Common myeloid progenitor, CD34-positive (primary cell): ENCODE measurements at regions not wholly inside any gene's neighbourhood (a gene's known extent, or its start where the extent isn't known, plus 50 kb on each side); places are given as distances from the start of the nearest gene placed in this dataset.

Source experiments
- CTCF ChIA-PET: fragments of 350-600 bp; sonication (Branson Sonifier 250); formaldehyde crosslinking; loops from one replicate; lab custom pipeline; 2021; ENCODE audit warnings: antibody characterized with exemption; lab: Charles Lee
- POLR2A ChIA-PET: fragments of 350-600 bp; sonication (Branson Sonifier 250); formaldehyde crosslinking; loops from one replicate; lab custom pipeline; 2021; ENCODE audit warnings: antibody characterized with exemption; lab: Charles Lee
- DNase-seq, 3 donors: peaks; one replicate each; pipeline versions ENCODE4 v3.0.0 to v3.0.0-alpha.2; 2013
- H3K27ac ChIP-seq, 2 experiments: 1 replicate in 1 of 2; 2 replicates in 1 of 2; pipeline ENCODE4 v1.7.0; 2013; ENCODE audit warnings: inconsistent platforms in 2 of 2, low read length in 2 of 2, mild to moderate bottlenecking in 2 of 2, low read depth in 1 of 2, moderate library complexity in 1 of 2; ENCODE audit not compliant: severe bottlenecking in 2 of 2, insufficient read depth in 1 of 2, poor library complexity in 1 of 2
- H3K27me3 ChIP-seq, 5 experiments: replicated peaks in 2 of 5; 1 replicate in 3 of 5; 2 replicates in 2 of 5; pipeline versions ENCODE4 v1.6.1 to v1.7.0; 2013; ENCODE audit warnings: low read length in 4 of 5, mild to moderate bottlenecking in 2 of 5, moderate library complexity in 2 of 5, inconsistent platforms in 1 of 5; ENCODE audit not compliant: insufficient read depth in 5 of 5, control insufficient read depth in 4 of 5
- H3K36me3 ChIP-seq, 4 experiments: 1 replicate in 2 of 4; 2 replicates in 2 of 4; pipeline versions ENCODE4 v1.6.1 to v1.7.0; 2013; ENCODE audit warnings: low read length in 3 of 4, control low read depth in 1 of 4, mild to moderate bottlenecking in 1 of 4; ENCODE audit not compliant: control insufficient read depth in 4 of 4, insufficient read depth in 4 of 4
- H3K4me1 ChIP-seq, 4 experiments: 1 replicate in 3 of 4; 2 replicates in 1 of 4; pipeline versions ENCODE4 v1.6.1 to v1.7.1; 2013; ENCODE audit warnings: low read length in 3 of 4, mild to moderate bottlenecking in 3 of 4, control low read depth in 1 of 4, inconsistent platforms in 1 of 4, moderate library complexity in 1 of 4; ENCODE audit not compliant: control insufficient read depth in 4 of 4, insufficient read depth in 4 of 4; ENCODE audit errors: control extremely low read depth in 1 of 4
- H3K4me3 ChIP-seq, 7 experiments: 1 replicate in 4 of 7; 2 replicates in 3 of 7; pipeline versions ENCODE4 v1.5.1 to v1.7.0; 2013; ENCODE audit warnings: mild to moderate bottlenecking in 7 of 7, low read length in 6 of 7, moderate library complexity in 6 of 7, inconsistent platforms in 2 of 7, low read depth in 2 of 7, control low read depth in 1 of 7; ENCODE audit not compliant: insufficient read depth in 4 of 7, control insufficient read depth in 1 of 7; ENCODE audit errors: extremely low read depth in 1 of 7
- H3K9me3 ChIP-seq, 5 experiments: 1 replicate in 4 of 5; 2 replicates in 1 of 5; pipeline versions ENCODE4 v1.6.1 to v1.7.1; 2013; ENCODE audit warnings: low read length in 4 of 5, mild to moderate bottlenecking in 2 of 5, inconsistent platforms in 1 of 5, low read depth in 1 of 5, moderate library complexity in 1 of 5; ENCODE audit not compliant: control insufficient read depth in 4 of 5, insufficient read depth in 2 of 5; ENCODE audit errors: control extremely low read depth in 1 of 5
- WGBS: methylation state at CpG from one replicate; pipeline ENCODE4 v1.1.5; 2013; ENCODE audit not compliant: insufficient coverage; 5-methylcytosine and 5-hydroxymethylcytosine counted together

DNA sequence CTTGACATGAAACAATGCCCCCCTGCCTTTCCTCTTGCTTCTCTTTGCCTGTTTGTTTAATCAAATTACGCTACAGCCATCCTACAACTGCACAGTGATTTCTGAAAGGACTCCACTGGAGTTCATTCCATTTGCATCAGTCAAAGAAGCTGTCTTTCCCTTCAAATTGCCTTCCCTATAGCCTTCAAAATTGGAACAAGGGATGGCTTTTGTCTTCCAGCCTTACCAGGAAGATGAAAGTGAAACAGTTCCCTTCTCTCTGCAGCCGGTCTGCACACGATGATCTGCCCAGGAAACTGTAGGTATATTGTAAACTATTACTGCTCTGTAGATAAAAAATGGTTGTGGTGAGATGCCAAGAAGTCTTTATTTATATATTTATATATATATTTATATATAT is 65.6 kb upstream of the ETS2 start:
- WGBS, result 83% methylated on average over 1 of the region's 3 CpGs
- CTCF ChIA-PET, result interaction anchor here (2.6 kb wide), 1 partner anchor 11 kb away, joined by 12 read pairs; no protein-coding TSS in a partner anchor
- H3K4me3 ChIP-seq, result peak overlapping the region in 4 of 7 experiments; percentile 16 to 56 (median 43)
- no peaks in the 10 kb centered on the region for H3K36me3 ChIP-seq
- DNase-seq, result peak; percentile 29 to 77 (median 72)
- H3K27ac ChIP-seq, result no peak overlapping the region
- no peaks in the 10 kb centered on the region for H3K27me3 ChIP-seq
- peaks cover 8 to 26% (median 18%) of the 10 kb centered on the region in 4 experiments for H3K4me1 ChIP-seq
- POLR2A ChIA-PET, result no interaction called here
- H3K9me3 ChIP-seq, result no peaks in the 10 kb centered on the region

DNA sequence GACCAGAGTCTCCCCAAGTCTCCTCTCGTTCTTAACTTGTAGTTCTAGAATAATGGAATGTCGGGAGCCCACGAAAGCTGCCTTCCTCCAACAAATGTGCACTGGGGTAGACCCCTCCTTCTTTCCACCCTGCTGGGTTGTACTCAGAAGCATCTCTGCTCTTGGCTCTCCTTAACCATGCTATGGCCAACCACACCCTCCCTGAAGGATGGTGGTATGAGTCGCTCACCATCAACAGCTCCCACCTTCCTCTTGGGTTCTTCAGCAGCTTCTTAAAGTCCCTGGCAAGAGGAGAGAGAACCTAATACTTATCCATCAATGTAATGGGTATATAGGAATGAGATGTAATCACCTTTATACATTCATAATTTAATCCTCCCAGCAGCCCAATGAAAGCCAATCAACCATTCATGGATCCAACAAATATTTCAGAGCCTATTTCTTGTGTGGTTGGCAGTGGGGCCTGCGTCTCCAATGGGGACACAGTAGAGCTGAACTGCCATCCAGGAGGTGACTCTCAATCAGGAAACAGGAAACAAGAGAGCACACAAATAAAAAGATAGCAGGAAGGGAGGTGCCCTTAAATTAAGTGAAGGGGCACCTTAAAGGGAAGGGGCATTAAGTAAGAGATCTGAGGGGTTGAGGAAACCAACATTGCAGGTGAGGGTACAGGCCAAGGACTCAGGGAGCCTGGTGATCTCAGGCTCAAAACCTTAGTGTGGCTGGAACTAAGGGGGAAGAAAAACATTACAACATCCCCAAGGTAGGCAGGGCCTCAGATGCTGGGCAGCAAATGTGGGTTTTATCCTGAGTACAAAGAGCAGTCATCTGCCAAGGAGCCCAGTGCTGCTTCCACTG is 64.4 kb upstream of the ETS2 start:
- H3K27me3 ChIP-seq, result no peaks in the 10 kb centered on the region
- H3K36me3 ChIP-seq, result no peaks in the 10 kb centered on the region
- WGBS, result 96% methylated on average over 4 of the region's 5 CpGs
- H3K27ac ChIP-seq, result no peak overlapping the region
- ChIA-PET POLR2A (interaction anchor here (1.0 kb wide), 2 partner anchors 9 to 19 kb away, joined by 3 to 4 read pairs; no protein-coding TSS in a partner anchor), CTCF (interaction anchor here (1.2 to 2.6 kb wide), 2 partner anchors 10 to 389 kb away, joined by 3 to 12 read pairs; no protein-coding TSS in a partner anchor)
- no peak for DNase-seq
- H3K4me3 ChIP-seq, result no peak overlapping the region
- H3K9me3 ChIP-seq, result no peaks in the 10 kb centered on the region
- peaks cover under 1 to 18% (median 9%) of the 10 kb centered on the region in 4 experiments for H3K4me1 ChIP-seq

DNA sequence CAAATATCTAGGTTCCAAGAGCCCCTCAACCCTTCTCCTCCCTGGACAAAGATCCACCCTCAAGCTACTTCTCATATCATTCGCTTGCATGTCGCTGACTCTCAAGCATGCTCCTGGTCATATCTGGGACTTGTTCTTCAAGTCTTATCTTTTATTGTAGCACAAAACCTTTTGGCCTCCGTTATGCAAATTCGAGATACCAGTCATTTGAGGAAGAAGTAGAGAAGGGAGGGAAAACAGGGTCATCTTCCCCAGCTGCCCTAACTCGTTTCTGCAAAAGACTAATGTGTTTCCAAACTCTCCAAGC is 63.8 kb upstream of the ETS2 start:
- 92% methylated on average over 2 of the region's 5 CpGs for WGBS
- POLR2A ChIA-PET, result interaction anchor here (1.0 kb wide), 2 partner anchors 9 to 18 kb away, joined by 3 to 4 read pairs; no protein-coding TSS in a partner anchor
- CTCF ChIA-PET, result interaction anchor here (2.6 kb wide), 1 partner anchor 9 kb away, joined by 12 read pairs; no protein-coding TSS in a partner anchor

DNA sequence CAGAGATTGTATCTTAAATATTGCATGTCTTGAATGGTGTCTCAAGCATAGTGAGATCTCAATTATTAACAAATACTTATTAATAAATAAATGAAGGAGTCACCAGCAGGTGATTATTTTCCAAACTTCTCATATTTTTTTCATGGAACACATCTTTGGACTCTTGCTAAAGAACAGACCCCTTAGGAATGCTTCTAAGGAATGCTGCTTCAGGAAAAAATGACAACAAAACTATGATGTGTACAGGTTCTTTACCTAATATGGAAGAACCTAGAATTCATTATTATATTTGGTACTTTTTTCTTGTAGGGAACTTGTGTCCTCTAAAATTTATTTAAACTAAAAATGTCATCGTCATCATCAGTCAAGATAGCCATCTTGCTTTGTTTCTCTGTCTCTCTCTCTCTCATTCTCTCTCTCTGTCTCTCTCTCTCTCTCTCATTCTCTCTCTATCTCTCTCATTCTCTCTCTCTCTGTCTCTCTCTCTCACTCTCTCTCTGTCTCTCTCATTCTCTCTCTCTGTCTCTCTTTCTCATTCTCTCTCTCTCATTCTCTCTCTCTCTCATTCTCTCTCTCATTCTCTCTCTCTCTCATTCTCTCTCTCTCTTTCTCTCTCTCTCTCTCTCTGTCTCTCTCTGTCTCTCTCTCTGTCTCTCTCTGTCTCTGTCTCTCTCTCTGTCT is 63.0 kb upstream of the ETS2 start:
- Histone ChIP-seq H3K9me3 (peaks cover 0 to 8% (median 3%) of the 10 kb centered on the region in 5 experiments), H3K27me3 (no peaks in the 10 kb centered on the region), H3K4me1 (peaks cover 4 to 18% (median 9%) of the 10 kb centered on the region in 4 experiments), H3K36me3 (no peaks in the 10 kb centered on the region), H3K4me3 (no peak overlapping the region), H3K27ac (no peak overlapping the region)
- no peak for DNase-seq
- ChIA-PET POLR2A (no interaction called here), CTCF (no interaction called here)
- 88% methylated on average over 1 of the region's 1 CpG for WGBS

More for the DNA sequence above, 63.8 kb upstream of the ETS2 start:
- Histone ChIP-seq H3K4me1 (peaks cover 0 to 18% (median 8%) of the 10 kb centered on the region in 4 experiments), H3K36me3 (no peaks in the 10 kb centered on the region), H3K4me3 (no peak overlapping the region), H3K27ac (no peak overlapping the region), H3K27me3 (no peaks in the 10 kb centered on the region), H3K9me3 (peaks cover 0 to 3% (median 2%) of the 10 kb centered on the region in 5 experiments)
- DNase-seq, result peak in 2 of 3 donors; percentile 42 to 74

DNA sequence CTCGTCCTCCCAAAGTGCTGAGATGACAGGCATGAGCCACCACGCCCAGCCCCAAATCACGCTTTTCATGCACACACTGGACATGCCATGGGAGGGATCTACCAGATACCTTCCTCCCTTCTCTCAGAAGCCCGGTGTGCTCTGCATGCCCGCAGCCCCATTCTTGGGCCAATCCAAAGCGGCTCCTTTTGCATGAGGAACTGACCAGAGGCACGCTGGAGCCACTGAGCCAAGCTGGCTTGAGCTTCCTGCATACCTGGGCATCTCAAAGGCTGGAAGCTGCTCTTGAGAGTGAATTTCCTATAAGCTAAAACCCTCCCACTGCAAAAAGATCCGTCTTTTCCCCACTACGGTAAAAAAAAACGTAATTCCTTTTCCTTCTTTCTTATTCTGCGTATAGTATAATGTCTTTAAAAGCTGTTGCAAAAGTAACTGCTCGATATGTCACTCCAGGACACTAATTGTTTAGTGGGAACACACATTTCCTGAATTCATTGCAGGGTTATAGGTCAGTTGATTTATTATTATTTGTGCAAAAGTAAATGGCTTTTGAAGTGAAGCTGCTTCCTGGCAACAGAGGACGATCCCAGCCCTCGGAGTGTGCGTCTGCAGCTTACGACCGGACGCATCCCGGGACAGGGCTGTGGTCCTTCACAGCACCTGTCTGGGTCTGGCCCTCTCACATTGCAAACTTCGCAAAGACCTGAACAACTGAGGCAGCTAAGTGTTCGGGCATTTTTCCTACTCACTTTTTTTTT is 61.8 kb upstream of the ETS2 start:
- no peak for DNase-seq
- no peak overlapping the region for H3K27ac ChIP-seq
- no peak overlapping the region for H3K4me3 ChIP-seq
- 97% methylated on average over 18 of the region's 21 CpGs for WGBS
- H3K4me1 ChIP-seq, result peaks cover 4 to 18% (median 10%) of the 10 kb centered on the region in 4 experiments
- H3K27me3 ChIP-seq, result no peaks in the 10 kb centered on the region
- H3K36me3 ChIP-seq, result no peaks in the 10 kb centered on the region
- H3K9me3 ChIP-seq, result peaks cover 0 to 8% (median 3%) of the 10 kb centered on the region in 5 experiments
- POLR2A ChIA-PET, result no interaction called here
- CTCF ChIA-PET, result interaction anchor here (1.6 to 2.2 kb wide), 2 partner anchors 12 to 53 kb away, joined by 4 to 5 read pairs; no protein-coding TSS in a partner anchor

DNA sequence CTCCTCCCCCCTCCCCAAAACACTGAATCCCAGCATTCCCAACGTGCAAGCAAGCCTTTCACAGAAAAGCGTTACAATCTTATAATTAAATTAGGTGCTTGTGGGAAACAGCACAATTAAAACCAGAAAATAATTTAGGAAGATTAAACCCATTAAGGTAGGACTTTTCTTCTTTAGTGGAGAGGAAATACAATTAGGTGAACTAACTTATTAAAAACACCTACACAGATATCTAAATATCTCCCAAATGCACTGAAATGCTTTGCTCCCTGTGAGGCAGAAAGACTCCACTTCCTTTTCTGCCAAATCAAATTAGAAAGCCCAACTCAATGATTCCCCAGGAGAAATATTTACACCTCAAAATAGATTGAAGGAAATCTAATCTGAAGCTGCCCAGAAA is 60.9 kb upstream of the ETS2 start:
- peaks cover 3 to 17% (median 8%) of the 10 kb centered on the region in 4 experiments for H3K4me1 ChIP-seq
- CTCF ChIA-PET, result interaction anchor here (1.6 to 2.2 kb wide), 2 partner anchors 11 to 52 kb away, joined by 4 to 5 read pairs; no protein-coding TSS in a partner anchor
- no peak overlapping the region for H3K27ac ChIP-seq
- POLR2A ChIA-PET, result no interaction called here
- whole genome bisulfite sequencing, result no CpG with 5 or more reads among the region's 2 CpGs
- peaks cover 0 to 8% (median 3%) of the 10 kb centered on the region in 5 experiments for H3K9me3 ChIP-seq
- H3K27me3 ChIP-seq, result no peaks in the 10 kb centered on the region
- no peak overlapping the region for H3K4me3 ChIP-seq
- DNase-seq, result no peak
- H3K36me3 ChIP-seq, result no peaks in the 10 kb centered on the region
